Vagina (tissue), 2 donors: ENCODE measurements at regions not wholly inside any gene's neighbourhood (a gene's known extent, or its start where the extent isn't known, plus 50 kb on each side); places are given as distances from the start of the nearest gene placed in this dataset.

Source experiments
- CTCF ChIP-seq, 3 experiments: fragments of 450-650 bp in 2 of 3; fragments of 200-600 bp in 1 of 3; sonication (generic) in 1 of 3; IDR thresholded peaks; one replicate each; pipeline ENCODE4 v1.5.1; 2017 to 2019; ENCODE audit warnings: antibody characterized with exemption in 3 of 3, mild to moderate bottlenecking in 2 of 3, moderate library complexity in 2 of 3
- POLR2A ChIP-seq, 2 donors: fragments of 450-650 bp; IDR thresholded peaks; one replicate each; pipeline ENCODE4 v1.6.1; 2017; ENCODE audit warnings: antibody characterized with exemption in 2 of 2, mild to moderate bottlenecking in 2 of 2, moderate library complexity in 2 of 2
- POLR2AphosphoS5 ChIP-seq, 2 donors: sonication (generic); formaldehyde crosslinking; IDR thresholded peaks; one replicate each; pipeline ENCODE4 v1.9.0; 2017; ENCODE audit warnings: antibody characterized with exemption in 2 of 2, mild to moderate bottlenecking in 2 of 2, low read depth in 1 of 2; ENCODE audit not compliant: insufficient read depth in 1 of 2

- TF ChIP-seq CTCF (IDR thresholded peaks at IDR 0.05) (no peak), POLR2A (IDR thresholded peaks at IDR 0.05) (no peak), POLR2AphosphoS5 (IDR thresholded peaks at IDR 0.05; ENCODE audit: insufficient read depth in 1 of 2, low read depth in 1 of 2) (no peak)
Observed at GRCh38 chr7:41331194-41331593, 371.7 kb downstream of the INHBA start.
